GM21526 (cell line): ENCODE measurements at regions not wholly inside any gene's neighbourhood (a gene's known extent, or its start where the extent isn't known, plus 50 kb on each side); places are given as distances from the start of the nearest gene placed in this dataset.

Source experiments
- ATAC-seq: cut with Tn5 transposase; IDR thresholded peaks from one replicate; pipeline ENCODE4 v1.9.1; 2021; ENCODE audit warnings: moderate library complexity; ENCODE audit not compliant: unreplicated experiment, low FRiP score

GRCh38 chr12:105906561-105906960 is 232.2 kb downstream of the NUAK1 start:
- no peak for ATAC-seq

- no peak for ATAC-seq
Measured at GRCh38 chr12:105907982-105908381, 230.8 kb downstream of the NUAK1 start.

- ATAC-seq = no peak
Measured at GRCh38 chr12:105910030-105910429, 228.7 kb downstream of the NUAK1 start.

- no peak for ATAC-seq
Measured at GRCh38 chr12:105911966-105912365, 226.8 kb downstream of the NUAK1 start.

- ATAC-seq = no peak
Measured at GRCh38 chr12:105912882-105913678, 225.7 kb downstream of the NUAK1 start.

- ATAC-seq = no peak
Measured at GRCh38 chr12:105915997-105916759, 222.6 kb downstream of the NUAK1 start.

- ATAC-seq = no peak
Measured at GRCh38 chr12:105916760-105917039, 222.1 kb downstream of the NUAK1 start.

- ATAC-seq = no peak
Measured at GRCh38 chr12:105920161-105920684, 218.5 kb downstream of the NUAK1 start.

GRCh38 chr12:105921055-105921454 is 217.7 kb downstream of the NUAK1 start:
- ATAC-seq = no peak

GRCh38 chr12:105921872-105922669 is 216.7 kb downstream of the NUAK1 start:
- ATAC-seq = no peak

- ATAC-seq = no peak
Measured at GRCh38 chr12:105922670-105923102, 216.1 kb downstream of the NUAK1 start.

- ATAC-seq = no peak
Measured at GRCh38 chr12:105924526-105925208, 214.1 kb downstream of the NUAK1 start.

- no peak for ATAC-seq
Measured at GRCh38 chr12:105927564-105927963, 211.2 kb downstream of the NUAK1 start.

- ATAC-seq = no peak
Measured at GRCh38 chr12:105928436-105928835, 210.3 kb downstream of the NUAK1 start.

- ATAC-seq = no peak
Measured at GRCh38 chr12:105929192-105929591, 209.6 kb downstream of the NUAK1 start.

- ATAC-seq = no peak
Measured at GRCh38 chr12:105930557-105931503, 207.9 kb downstream of the NUAK1 start.

- ATAC-seq = no peak
Measured at GRCh38 chr12:105931762-105932570, 206.8 kb downstream of the NUAK1 start.
